GM23248 (cell line): ENCODE measurements at regions not wholly inside any gene's neighbourhood (a gene's known extent, or its start where the extent isn't known, plus 50 kb on each side); places are given as distances from the start of the nearest gene placed in this dataset.

Experiments used
- EZH2 ChIP-seq: fragments of 200-600 bp; sonication (generic); IDR thresholded peaks from 2 replicates; pipeline ENCODE4 v1.6.1; 2018; ENCODE audit warnings: antibody characterized with exemption, mild to moderate bottlenecking; ENCODE audit not compliant: insufficient read depth, poor library complexity, severe bottlenecking
- EZH2phosphoT487 ChIP-seq: fragments of 200-600 bp; sonication (generic); IDR thresholded peaks from 2 replicates; pipeline ENCODE4 v1.6.1; 2018; ENCODE audit warnings: antibody characterized with exemption, moderate library complexity, mild to moderate bottlenecking, low read depth; ENCODE audit not compliant: insufficient read depth

DNA sequence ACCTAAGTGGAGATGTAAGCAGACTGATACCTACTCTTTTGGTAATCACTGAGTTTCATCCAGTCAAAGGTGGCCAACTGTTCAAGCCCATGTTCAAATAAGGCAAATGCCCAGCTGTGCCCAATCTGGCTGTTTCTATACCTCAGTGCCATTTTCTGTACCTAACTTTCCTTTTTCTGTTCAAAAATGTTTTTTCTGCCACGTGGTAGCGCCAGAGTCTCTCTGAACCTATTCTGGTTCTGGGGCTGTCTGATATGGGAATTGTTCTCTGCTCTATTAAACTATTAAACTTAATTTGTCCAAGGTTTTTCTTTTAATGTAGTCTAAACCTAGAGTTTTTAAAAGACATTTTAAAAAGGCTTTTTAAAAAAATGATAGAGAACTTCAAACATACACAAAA is 391.2 kb downstream of the NOVA1 start:
- no peak for TF ChIP-seq EZH2phosphoT487
- no peak for TF ChIP-seq EZH2
